ENCODE measurements at regions not wholly inside any gene's neighbourhood (a gene's known extent, or its start where the extent isn't known, plus 50 kb on each side); places are given as distances from the start of the nearest gene placed in this dataset.

DNA sequence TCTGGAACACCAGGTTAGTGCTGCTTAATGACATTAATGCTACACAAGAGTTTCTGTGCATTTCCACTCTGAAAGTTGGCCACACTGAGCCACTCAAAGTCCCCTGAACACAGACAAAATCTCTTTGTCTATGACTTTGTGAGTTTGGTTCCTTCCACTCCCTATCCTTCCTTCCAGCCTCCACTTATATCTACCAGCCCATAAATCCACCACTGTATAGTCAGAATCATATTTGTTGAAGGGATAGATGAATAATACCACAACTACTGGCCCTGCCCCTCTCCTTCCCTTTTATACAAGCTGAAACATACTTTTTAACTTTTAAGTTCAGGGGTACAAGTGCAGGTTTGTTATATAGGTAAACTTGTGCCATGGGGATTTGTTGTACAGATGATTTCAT, 127.5 kb downstream of the ABHD5 start:
- Histone ChIP-seq H3K27me3 (peaks cover 0 to 3% (median 0%) of the 10 kb centered on the region in 7 donors), H3K4me3 (no peak overlapping the region), H3K36me3 (no peaks in the 10 kb centered on the region), H3K9me3 (no peaks in the 10 kb centered on the region), H3K27ac (no peak overlapping the region), H3K4me1 (no peaks in the 10 kb centered on the region)
- TF ChIP-seq, protein P1, sequence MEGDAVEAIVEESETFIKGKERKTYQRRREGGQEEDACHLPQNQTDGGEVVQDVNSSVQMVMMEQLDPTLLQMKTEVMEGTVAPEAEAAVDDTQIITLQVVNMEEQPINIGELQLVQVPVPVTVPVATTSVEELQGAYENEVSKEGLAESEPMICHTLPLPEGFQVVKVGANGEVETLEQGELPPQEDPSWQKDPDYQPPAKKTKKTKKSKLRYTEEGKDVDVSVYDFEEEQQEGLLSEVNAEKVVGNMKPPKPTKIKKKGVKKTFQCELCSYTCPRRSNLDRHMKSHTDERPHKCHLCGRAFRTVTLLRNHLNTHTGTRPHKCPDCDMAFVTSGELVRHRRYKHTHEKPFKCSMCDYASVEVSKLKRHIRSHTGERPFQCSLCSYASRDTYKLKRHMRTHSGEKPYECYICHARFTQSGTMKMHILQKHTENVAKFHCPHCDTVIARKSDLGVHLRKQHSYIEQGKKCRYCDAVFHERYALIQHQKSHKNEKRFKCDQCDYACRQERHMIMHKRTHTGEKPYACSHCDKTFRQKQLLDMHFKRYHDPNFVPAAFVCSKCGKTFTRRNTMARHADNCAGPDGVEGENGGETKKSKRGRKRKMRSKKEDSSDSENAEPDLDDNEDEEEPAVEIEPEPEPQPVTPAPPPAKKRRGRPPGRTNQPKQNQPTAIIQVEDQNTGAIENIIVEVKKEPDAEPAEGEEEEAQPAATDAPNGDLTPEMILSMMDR (IDR thresholded peaks at IDR 0.05), result no peak
- ATAC-seq (no peak), DNase-seq (no peak)
- intact Hi-C loops (cut with DNase I), result no loop called here

DNA sequence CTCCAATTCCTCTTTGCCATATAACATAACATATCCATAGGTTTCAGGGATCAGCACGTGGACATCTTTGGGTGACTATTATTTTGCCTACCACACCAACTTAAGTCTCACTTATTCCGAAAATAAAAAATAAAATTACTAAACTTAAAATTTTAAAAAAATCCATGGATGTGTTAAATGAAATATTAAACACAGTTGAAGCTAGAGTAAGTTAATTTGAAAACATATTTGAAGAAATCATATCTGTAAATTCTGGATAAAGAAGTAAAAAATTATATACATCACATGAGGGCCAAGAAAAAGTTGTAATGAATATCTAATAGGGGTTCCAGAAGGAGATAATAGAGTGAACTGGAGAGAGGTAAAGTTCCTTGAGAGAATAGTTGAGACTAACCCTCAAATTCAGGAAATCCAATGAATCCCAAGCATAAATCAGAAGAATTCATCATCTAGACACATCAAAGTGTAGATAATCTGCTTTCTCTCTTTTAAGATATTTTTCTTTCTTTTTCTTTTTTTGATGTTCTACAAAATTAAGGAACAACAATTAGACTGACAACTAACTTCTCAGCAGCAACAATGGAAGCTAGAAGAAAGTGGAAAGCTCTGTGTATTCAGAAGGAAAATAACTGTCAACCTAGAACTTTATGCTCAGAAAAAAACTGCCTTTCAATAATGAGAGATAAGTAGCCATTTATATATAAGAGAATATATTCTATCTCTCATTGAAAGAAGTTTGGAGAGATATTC, 147.4 kb downstream of the ABHD5 start:
- Histone ChIP-seq H3K27me3 (peaks cover 0 to 14% (median 0%) of the 10 kb centered on the region in 7 donors), H3K4me3 (no peak overlapping the region), H3K4me1 (no peaks in the 10 kb centered on the region), H3K9me3 (peaks cover 0 to 28% (median 10%) of the 10 kb centered on the region in 11 donors), H3K36me3 (no peaks in the 10 kb centered on the region), H3K27ac (no peak overlapping the region)
- 20 to 22% methylated on average over 2 of the region's 2 CpGs for WGBS, 2 donors
- TF ChIP-seq, protein P1 (IDR thresholded peaks at IDR 0.05), result no peak
- DNase-seq (no peak), ATAC-seq (no peak)
- intact Hi-C loops (cut with DNase I), result no loop called here

DNA sequence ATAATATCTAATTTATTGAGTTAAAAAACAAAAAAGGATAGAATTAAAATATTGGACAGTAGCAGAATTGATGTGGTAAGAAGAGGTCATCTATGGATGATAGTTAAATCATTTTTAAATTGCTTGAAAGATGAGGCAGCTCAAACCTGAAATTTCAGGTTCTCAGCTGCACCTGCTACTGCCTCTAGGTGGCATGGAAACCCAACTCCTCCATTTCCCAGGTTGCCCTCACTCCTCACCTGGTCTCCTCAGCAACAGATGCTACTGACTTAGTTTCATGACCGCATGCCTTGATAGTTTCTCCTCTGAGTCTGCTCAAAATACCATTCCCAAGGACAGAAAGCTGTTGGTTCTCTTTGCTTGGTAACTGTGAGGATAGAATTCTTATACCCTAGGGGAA, 148.1 kb downstream of the ABHD5 start:
- H3K9me3 ChIP-seq, result peaks cover 0 to 28% (median 10%) of the 10 kb centered on the region in 11 donors
- no peaks in the 10 kb centered on the region for H3K4me1 ChIP-seq
- intact Hi-C loops (cut with DNase I), result no loop called here
- H3K36me3 ChIP-seq, result no peaks in the 10 kb centered on the region
- ATAC-seq (no peak), DNase-seq (no peak)
- H3K27me3 ChIP-seq, result peaks cover 0 to 13% (median 0%) of the 10 kb centered on the region in 7 donors
- 93 to 96% methylated on average over 1 of the region's 1 CpG for WGBS, 2 donors
- H3K27ac ChIP-seq, result no peak overlapping the region
- H3K4me3 ChIP-seq, result no peak overlapping the region
- TF ChIP-seq, protein P1 (IDR thresholded peaks at IDR 0.05), result no peak

DNA sequence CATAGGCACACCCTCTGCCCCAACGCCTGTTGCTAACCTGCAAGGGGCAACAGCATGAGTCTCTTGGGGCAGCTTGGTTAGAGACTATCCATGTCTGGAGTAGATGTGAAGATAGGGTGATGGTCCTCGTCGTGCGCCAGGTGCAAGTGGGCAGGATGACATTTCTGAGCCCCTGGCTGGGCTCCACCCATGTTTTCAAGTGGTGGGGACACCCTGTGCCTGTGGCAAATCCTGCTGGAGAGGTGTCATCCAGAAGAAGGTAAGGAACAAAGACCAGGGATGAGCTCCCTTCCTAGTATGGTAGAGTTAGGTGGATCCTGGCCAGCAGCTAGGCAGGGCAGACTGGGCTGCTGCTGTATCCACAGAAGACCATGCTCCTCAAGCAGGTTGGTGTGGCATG, 152.6 kb downstream of the ABHD5 start:
- intact Hi-C loops (cut with DNase I), result loop anchor here in 1 of 10 donors (5.0 kb wide), 1 partner anchor 1376 kb away; no protein-coding TSS in a partner anchor
- H3K4me3 ChIP-seq, result no peak overlapping the region
- ATAC-seq, result no peak

More for the DNA sequence above, 152.6 kb downstream of the ABHD5 start:
- WGBS, 2 donors, result 91% methylated on average over 4 of the region's 4 CpGs
- Histone ChIP-seq H3K4me1 (no peaks in the 10 kb centered on the region), H3K36me3 (no peaks in the 10 kb centered on the region), H3K9me3 (peaks cover 0 to 49% (median 17%) of the 10 kb centered on the region in 11 donors), H3K27me3 (no peaks in the 10 kb centered on the region), H3K27ac (no peak overlapping the region)
- DNase-seq, result no peak
- TF ChIP-seq, protein P1 (IDR thresholded peaks at IDR 0.05), result no peak
